Stimulated activated naive CD8-positive, alpha-beta T cell treated with anti-CD3 and anti-CD28 coated beads, Interleukin-15, amount 100 ng/mL, for 72 hours (primary cell): ENCODE measurements at regions not wholly inside any gene's neighbourhood (a gene's known extent, or its start where the extent isn't known, plus 50 kb on each side); places are given as distances from the start of the nearest gene placed in this dataset.
A peak's percentile ranks its signal among the peaks of the same experiment; 100 is the strongest.
"Not testable (repeated sequence)": the region's sequence is repeated elsewhere in the genome, so short reads cannot be mapped to it uniquely, and the experiment has no call there.

Experiments used
- ATAC-seq: fragments of 150-1000 bp; cut with Tn5 transposase; 2 replicates; pipeline ENCODE4 v1.10.0; 2021; ENCODE audit warnings: mild to moderate bottlenecking, moderate library complexity
- DNase-seq, 2 donors: peaks; one replicate each; pipeline ENCODE4 v3.0.0; 2021 to 2022
- H3K27ac Mint-ChIP-seq, 2 donors: one replicate each; pipeline ENCODE4 v1.8.0; 2022; ENCODE audit warnings: mild to moderate bottlenecking in 2 of 2, mixed read lengths in 2 of 2, moderate library complexity in 2 of 2
- H3K27me3 Mint-ChIP-seq: one replicate; pipeline ENCODE4 v1.8.0; 2022; ENCODE audit warnings: mixed read lengths
- H3K4me1 Mint-ChIP-seq: one replicate; pipeline ENCODE4 v1.8.0; 2022; ENCODE audit warnings: mild to moderate bottlenecking, mixed read lengths
- H3K4me3 Mint-ChIP-seq, 2 donors: one replicate each; pipeline ENCODE4 v1.8.0; 2022; ENCODE audit warnings: mild to moderate bottlenecking in 2 of 2, mixed read lengths in 2 of 2, moderate library complexity in 1 of 2
- H3K9me3 Mint-ChIP-seq, 2 donors: one replicate each; pipeline ENCODE4 v1.8.0; 2022; ENCODE audit warnings: mixed read lengths in 2 of 2

- not testable (repeated sequence) for H3K4me3 Mint-ChIP-seq, ATAC-seq, H3K27me3 Mint-ChIP-seq
Observed at GRCh38 chr2:111377386-111377959, 256.8 kb downstream of the BCL2L11 start.

GRCh38 chr2:111378348-111378747 is 257.6 kb downstream of the BCL2L11 start:
- peak; percentile 45 for ATAC-seq

More at GRCh38 chr2:111377386-111377959, 256.8 kb downstream of the BCL2L11 start:
- not testable (repeated sequence) for H3K27ac Mint-ChIP-seq, DNase-seq, H3K9me3 Mint-ChIP-seq
- peaks cover 19% of the 10 kb centered on the region for H3K4me1 Mint-ChIP-seq

DNA sequence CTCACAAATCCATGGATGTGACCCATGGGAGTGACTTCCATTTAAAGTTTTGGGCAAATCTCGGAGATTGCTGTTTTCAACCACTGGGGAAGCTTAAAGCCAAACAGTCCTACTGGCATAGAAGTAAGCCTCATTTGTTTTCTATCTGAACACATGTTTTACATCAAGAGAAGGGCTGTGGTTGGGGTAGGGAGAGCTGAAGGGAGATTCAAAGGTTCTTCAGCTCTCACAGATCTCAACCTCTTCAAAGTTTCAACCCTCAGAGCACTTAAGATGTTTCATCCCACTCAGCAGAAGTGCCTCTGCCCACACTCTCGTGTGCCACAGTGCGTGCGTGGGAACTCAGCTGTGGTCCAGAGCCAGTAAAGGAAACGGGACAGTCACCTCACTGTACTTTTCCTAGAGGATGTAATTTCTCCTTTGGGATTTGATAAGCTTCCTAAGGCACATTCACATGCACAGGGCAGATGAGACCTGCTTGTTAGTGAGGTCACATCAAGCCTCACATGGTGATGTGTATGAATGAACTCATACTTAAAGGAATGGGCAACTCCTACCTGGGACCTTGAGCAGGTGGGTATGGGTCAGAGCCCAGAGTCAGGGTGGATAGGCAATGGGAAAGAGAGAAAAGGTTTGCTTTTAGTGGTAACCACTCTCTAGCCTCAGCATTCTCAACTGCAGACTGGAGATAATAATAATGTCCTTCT is 260.2 kb downstream of the BCL2L11 start:
- peaks cover 13% of the 10 kb centered on the region for H3K4me1 Mint-ChIP-seq
- H3K27me3 Mint-ChIP-seq, H3K27ac Mint-ChIP-seq, DNase-seq, H3K9me3 Mint-ChIP-seq: not testable (repeated sequence)
- peak; percentile 72 for ATAC-seq
- peak overlapping the region in 1 of 2 donors; percentile 18 for H3K4me3 Mint-ChIP-seq

More at GRCh38 chr2:111378348-111378747, 257.6 kb downstream of the BCL2L11 start:
- peaks cover 19% of the 10 kb centered on the region for H3K4me1 Mint-ChIP-seq
- DNase-seq, H3K9me3 Mint-ChIP-seq, H3K4me3 Mint-ChIP-seq, H3K27me3 Mint-ChIP-seq, H3K27ac Mint-ChIP-seq: not testable (repeated sequence)

DNA sequence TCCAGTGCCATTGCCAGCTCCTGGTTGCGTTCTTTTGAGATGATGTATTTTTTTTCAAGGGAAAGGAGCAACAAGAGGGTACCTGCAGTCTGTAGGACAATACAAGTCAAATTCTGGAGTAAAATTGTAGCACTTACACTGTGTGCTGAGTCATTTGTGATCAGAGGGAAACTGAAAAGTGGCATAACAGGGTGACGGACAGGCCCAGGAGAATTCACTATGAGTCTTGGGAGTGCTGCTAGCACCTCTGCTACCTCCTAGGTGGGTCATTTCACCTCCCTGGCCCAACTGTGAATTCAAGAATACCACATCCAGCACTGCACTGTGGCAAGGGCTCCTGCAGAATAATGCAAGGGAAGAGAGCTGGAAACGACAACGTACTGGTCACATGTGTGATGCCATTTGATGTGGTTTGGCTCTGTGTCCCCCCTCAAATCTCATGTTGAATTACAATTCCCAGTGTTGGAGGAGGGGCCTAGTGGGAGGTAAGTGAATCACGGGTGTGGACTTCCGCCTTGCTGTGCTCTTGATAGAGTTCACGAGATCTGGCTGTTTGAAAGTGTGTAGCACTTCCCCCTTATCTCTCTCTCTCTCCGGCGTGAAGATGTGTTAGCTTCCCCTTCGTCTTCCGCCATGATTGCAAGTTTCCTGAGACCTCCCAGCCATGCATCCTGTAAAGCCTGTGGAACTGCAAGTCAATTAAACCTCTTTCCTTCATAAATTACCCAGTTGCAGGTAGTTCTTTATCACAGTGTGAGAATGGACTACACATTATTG is 261.0 kb downstream of the BCL2L11 start:
- H3K4me1 Mint-ChIP-seq = peaks cover 13% of the 10 kb centered on the region
- DNase-seq, H3K9me3 Mint-ChIP-seq, H3K27me3 Mint-ChIP-seq, H3K4me3 Mint-ChIP-seq, H3K27ac Mint-ChIP-seq: not testable (repeated sequence)
- ATAC-seq = peak; percentile 56

DNA sequence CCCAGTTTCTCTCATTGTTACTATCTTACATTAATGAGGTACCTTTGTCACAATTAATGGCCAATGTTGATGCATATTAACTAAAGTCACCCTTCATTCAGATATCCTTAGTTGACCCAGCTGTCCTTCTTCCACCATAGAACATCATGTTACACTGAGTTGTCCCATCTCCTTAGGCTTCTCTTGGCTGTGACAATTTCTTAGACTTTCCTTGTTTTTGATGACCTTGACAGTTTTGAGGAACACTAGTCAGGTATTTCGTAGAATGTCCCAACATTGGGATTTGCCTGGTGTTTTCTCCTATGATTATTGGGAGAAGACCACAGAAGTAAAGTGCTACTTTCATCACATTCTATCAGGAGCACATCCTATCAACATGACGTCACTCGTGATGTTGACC is 261.8 kb downstream of the BCL2L11 start:
- not testable (repeated sequence) for H3K27me3 Mint-ChIP-seq, DNase-seq, H3K27ac Mint-ChIP-seq, ATAC-seq, H3K9me3 Mint-ChIP-seq, H3K4me3 Mint-ChIP-seq
- H3K4me1 Mint-ChIP-seq = peaks cover 13% of the 10 kb centered on the region

GRCh38 chr2:111383311-111383710 is 262.6 kb downstream of the BCL2L11 start:
- H3K4me3 Mint-ChIP-seq, H3K27me3 Mint-ChIP-seq, DNase-seq, H3K27ac Mint-ChIP-seq, ATAC-seq, H3K9me3 Mint-ChIP-seq: not testable (repeated sequence)
- H3K4me1 Mint-ChIP-seq = peaks cover 13% of the 10 kb centered on the region

- H3K27me3 Mint-ChIP-seq, ATAC-seq, H3K9me3 Mint-ChIP-seq, DNase-seq, H3K4me3 Mint-ChIP-seq, H3K27ac Mint-ChIP-seq: not testable (repeated sequence)
- H3K4me1 Mint-ChIP-seq = peaks cover 11% of the 10 kb centered on the region
Observed at GRCh38 chr2:111385226-111385957, 264.7 kb downstream of the BCL2L11 start.

DNA sequence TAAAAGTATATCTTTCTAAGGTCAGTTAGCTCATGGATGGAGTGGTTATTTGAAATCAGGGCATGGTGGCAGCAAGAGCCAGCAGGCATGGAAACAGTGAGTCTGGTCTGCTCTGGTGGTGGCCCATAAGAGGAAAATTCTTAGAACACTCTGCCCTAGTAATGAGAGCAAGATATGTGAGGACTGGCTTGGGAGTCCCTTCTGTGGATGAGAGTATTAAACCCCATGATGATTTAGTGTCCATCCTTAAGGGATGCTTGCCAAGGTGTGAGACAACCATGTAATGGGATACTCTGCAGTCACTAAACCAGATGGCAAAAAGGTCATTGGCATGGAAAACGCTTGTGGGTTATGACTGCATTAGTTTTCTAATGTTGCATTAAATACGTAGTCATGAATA is 269.9 kb downstream of the BCL2L11 start:
- not testable (repeated sequence) for H3K27me3 Mint-ChIP-seq, H3K4me3 Mint-ChIP-seq, H3K4me1 Mint-ChIP-seq, ATAC-seq, H3K9me3 Mint-ChIP-seq, H3K27ac Mint-ChIP-seq, DNase-seq

GRCh38 chr2:111395350-111396128 is 274.8 kb downstream of the BCL2L11 start:
- Mint-ChIP-seq H3K4me1 (peaks cover 11% of the 10 kb centered on the region), H3K4me3 (peak overlapping the region; percentile 19 to 30)
- not testable (repeated sequence) for H3K9me3 Mint-ChIP-seq, H3K27me3 Mint-ChIP-seq, H3K27ac Mint-ChIP-seq
- ATAC-seq (peak; percentile 95), DNase-seq (peak; percentile 45 to 74)

- H3K9me3 Mint-ChIP-seq, DNase-seq, H3K27ac Mint-ChIP-seq, H3K27me3 Mint-ChIP-seq: not testable (repeated sequence)
- Mint-ChIP-seq H3K4me1 (peaks cover 12% of the 10 kb centered on the region), H3K4me3 (peak overlapping the region in 1 of 2 donors; percentile 18)
- ATAC-seq = peak; percentile 6
Observed at GRCh38 chr2:111400598-111401253, 280.0 kb downstream of the BCL2L11 start.

GRCh38 chr2:111401270-111402140 is 280.8 kb downstream of the BCL2L11 start:
- H3K4me3 Mint-ChIP-seq = peak overlapping the region; percentile 12 to 18
- peak; percentile 91 for ATAC-seq
- peaks cover 12% of the 10 kb centered on the region for H3K4me1 Mint-ChIP-seq
- DNase-seq, H3K27me3 Mint-ChIP-seq, H3K9me3 Mint-ChIP-seq: not testable (repeated sequence)
- peak overlapping the region; percentile 1 to 3 for H3K27ac Mint-ChIP-seq

DNA sequence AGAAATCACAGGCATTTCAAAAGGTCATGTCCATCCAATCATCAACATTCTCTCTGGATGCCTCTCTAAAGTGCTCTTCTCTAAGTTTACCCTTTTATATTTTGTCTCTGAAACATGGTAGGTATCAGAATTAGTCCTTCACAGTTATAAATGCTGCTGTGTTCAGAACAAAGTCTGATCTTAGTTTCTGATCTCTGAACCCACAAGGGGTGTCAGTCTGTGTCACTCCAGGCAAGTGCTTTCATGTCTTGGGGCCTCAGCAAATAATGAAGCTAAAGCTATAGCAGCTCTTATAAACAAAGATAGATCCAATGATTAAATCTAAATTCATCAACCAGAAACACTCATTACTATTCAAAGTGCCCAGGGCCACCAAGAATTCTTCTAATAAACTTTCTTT is 281.7 kb downstream of the BCL2L11 start:
- not testable (repeated sequence) for H3K27ac Mint-ChIP-seq, H3K27me3 Mint-ChIP-seq, H3K9me3 Mint-ChIP-seq, H3K4me3 Mint-ChIP-seq, DNase-seq
- peaks cover 12% of the 10 kb centered on the region for H3K4me1 Mint-ChIP-seq
- peak; percentile 80 for ATAC-seq

GRCh38 chr2:111403287-111403686 is 282.6 kb downstream of the BCL2L11 start:
- H3K27ac Mint-ChIP-seq, DNase-seq, H3K9me3 Mint-ChIP-seq, ATAC-seq, H3K27me3 Mint-ChIP-seq, H3K4me3 Mint-ChIP-seq: not testable (repeated sequence)
- H3K4me1 Mint-ChIP-seq = peaks cover 12% of the 10 kb centered on the region
